Gastroesophageal sphincter (tissue), 4 donors: ENCODE measurements at regions not wholly inside any gene's neighbourhood (a gene's known extent, or its start where the extent isn't known, plus 50 kb on each side); places are given as distances from the start of the nearest gene placed in this dataset.

Experiments used
- ATAC-seq: fragments of 150-250 bp; one replicate; pipeline ENCODE4 v1.9.1; 2016; ENCODE audit warnings: mild to moderate bottlenecking, moderate library complexity
- H3K27ac ChIP-seq, 4 donors: fragments of 200-600 bp; sonication (generic) in 3 of 4; 1 replicate in 3 of 4; 2 replicates in 1 of 4; pipeline ENCODE4 v1.5.1; 2016 to 2019
- H3K27me3 ChIP-seq: fragments of 200-600 bp; sonication (generic); one replicate; pipeline ENCODE4 v1.5.1; 2019
- H3K36me3 ChIP-seq, 2 donors: fragments of 200-600 bp; sonication (generic); one replicate each; pipeline ENCODE4 v1.5.1; 2019; ENCODE audit warnings: control low read depth in 1 of 2
- H3K4me1 ChIP-seq, 3 donors: fragments of 200-600 bp; sonication (generic); 1 replicate in 2 of 3; 2 replicates in 1 of 3; pipeline ENCODE4 v1.5.1; 2016 to 2019; ENCODE audit warnings: control low read depth in 2 of 3
- H3K4me3 ChIP-seq, 2 donors: fragments of 200-600 bp; sonication (generic); one replicate each; pipeline ENCODE4 v1.5.1; 2019; ENCODE audit warnings: mild to moderate bottlenecking in 1 of 2, moderate library complexity in 1 of 2
- H3K9me3 ChIP-seq, 3 donors: fragments of 200-600 bp; sonication (generic); one replicate each; pipeline ENCODE4 v1.5.1; 2017 to 2019; ENCODE audit warnings: control low read depth in 2 of 3
- CTCF ChIP-seq, 4 experiments: fragments of 200-600 bp in 2 of 4; fragments of 450-650 bp in 2 of 4; sonication (generic) in 1 of 4; IDR thresholded peaks; one replicate each; pipeline ENCODE4 v1.5.1; 2017 to 2019; ENCODE audit warnings: antibody characterized with exemption in 4 of 4, mild to moderate bottlenecking in 2 of 4, moderate library complexity in 2 of 4
- EP300 ChIP-seq: sonication (generic); formaldehyde crosslinking; IDR thresholded peaks from one replicate; pipeline ENCODE4 v1.6.1; 2017; ENCODE audit warnings: antibody characterized with exemption, mild to moderate bottlenecking
- POLR2A ChIP-seq, 2 donors: fragments of 450-650 bp; IDR thresholded peaks; one replicate each; pipeline ENCODE4 v1.6.1; 2017; ENCODE audit warnings: antibody characterized with exemption in 2 of 2, mild to moderate bottlenecking in 2 of 2, moderate library complexity in 1 of 2
- POLR2AphosphoS5 ChIP-seq: sonication (generic); formaldehyde crosslinking; IDR thresholded peaks from one replicate; pipeline ENCODE4 v1.6.1; 2017; ENCODE audit warnings: antibody characterized with exemption
- WGBS, 2 donors: methylation state at CpG; one replicate each; pipeline ENCODE4 v1.1.5; 2018; ENCODE audit warnings: low coverage in 1 of 2; 5-methylcytosine and 5-hydroxymethylcytosine counted together

GRCh38 chr10:130400890-130401289 is 264.7 kb downstream of the GLRX3 start:
- H3K9me3 ChIP-seq = peaks cover 0 to 15% (median 0%) of the 10 kb centered on the region in 3 donors
- TF ChIP-seq CTCF (IDR thresholded peaks at IDR 0.05) (no peak), POLR2A (IDR thresholded peaks at IDR 0.05) (no peak), POLR2AphosphoS5 (no peak), EP300 (no peak)
- WGBS, 2 donors = 67% methylated on average over 1 to 3 of the region's 5 CpGs
- no peaks in the 10 kb centered on the region for H3K4me1 ChIP-seq
- H3K27me3 ChIP-seq = peaks cover 4% of the 10 kb centered on the region
- ATAC-seq = no peak
- H3K4me3 ChIP-seq = no peak overlapping the region
- no peak overlapping the region for H3K27ac ChIP-seq
- no peaks in the 10 kb centered on the region for H3K36me3 ChIP-seq

- Histone ChIP-seq H3K36me3 (no peaks in the 10 kb centered on the region), H3K4me1 (no peaks in the 10 kb centered on the region), H3K27ac (no peak overlapping the region), H3K27me3 (peaks cover 4% of the 10 kb centered on the region), H3K9me3 (peaks cover 0 to 3% (median 0%) of the 10 kb centered on the region in 3 donors), H3K4me3 (no peak overlapping the region)
- no peak for ATAC-seq
- 80 to 86% methylated on average over 7 to 9 of the region's 16 CpGs for WGBS, 2 donors
- no peak for TF ChIP-seq EP300
- no peak for TF ChIP-seq POLR2A (IDR thresholded peaks at IDR 0.05)
- TF ChIP-seq POLR2AphosphoS5 = no peak
- no peak for TF ChIP-seq CTCF (IDR thresholded peaks at IDR 0.05)
These were observed 265.9 kb downstream of the GLRX3 start for GRCh38 chr10:130401860-130402765.

- Histone ChIP-seq H3K27ac (no peak overlapping the region), H3K9me3 (no peaks in the 10 kb centered on the region), H3K4me3 (no peak overlapping the region), H3K27me3 (peaks cover 4% of the 10 kb centered on the region), H3K36me3 (no peaks in the 10 kb centered on the region), H3K4me1 (no peaks in the 10 kb centered on the region)
- no peak for ATAC-seq
- TF ChIP-seq POLR2A (IDR thresholded peaks at IDR 0.05) (no peak), EP300 (no peak), CTCF (IDR thresholded peaks at IDR 0.05) (no peak), POLR2AphosphoS5 (no peak)
- 59 to 60% methylated on average over 3 to 5 of the region's 6 CpGs for WGBS, 2 donors
These were observed 267.2 kb downstream of the GLRX3 start for GRCh38 chr10:130403153-130404075.

- no peaks in the 10 kb centered on the region for H3K9me3 ChIP-seq
- H3K36me3 ChIP-seq = no peaks in the 10 kb centered on the region
- peaks cover 4% of the 10 kb centered on the region for H3K27me3 ChIP-seq
- ATAC-seq = no peak
- H3K4me1 ChIP-seq = no peaks in the 10 kb centered on the region
- H3K4me3 ChIP-seq = no peak overlapping the region
- H3K27ac ChIP-seq = no peak overlapping the region
- 32 to 52% methylated on average over 5 of the region's 5 CpGs for WGBS, 2 donors
- TF ChIP-seq EP300 (no peak), POLR2AphosphoS5 (no peak), POLR2A (IDR thresholded peaks at IDR 0.05) (no peak), CTCF (IDR thresholded peaks at IDR 0.05) (no peak)
These were observed 268.4 kb downstream of the GLRX3 start for GRCh38 chr10:130404476-130405055.
